IPS-NIHi11 (cell line): ENCODE measurements at regions not wholly inside any gene's neighbourhood (a gene's known extent, or its start where the extent isn't known, plus 50 kb on each side); places are given as distances from the start of the nearest gene placed in this dataset.

ENCODE experiments used
- DNase-seq: peaks from one replicate; pipeline ENCODE4 v3.0.0; 2012; ENCODE audit warnings: mixed read lengths, low spot score

- DNase-seq: peak; percentile 28
Measured at GRCh38 chr2:42854207-42854818, 61.9 kb upstream of the HAAO start.

DNA sequence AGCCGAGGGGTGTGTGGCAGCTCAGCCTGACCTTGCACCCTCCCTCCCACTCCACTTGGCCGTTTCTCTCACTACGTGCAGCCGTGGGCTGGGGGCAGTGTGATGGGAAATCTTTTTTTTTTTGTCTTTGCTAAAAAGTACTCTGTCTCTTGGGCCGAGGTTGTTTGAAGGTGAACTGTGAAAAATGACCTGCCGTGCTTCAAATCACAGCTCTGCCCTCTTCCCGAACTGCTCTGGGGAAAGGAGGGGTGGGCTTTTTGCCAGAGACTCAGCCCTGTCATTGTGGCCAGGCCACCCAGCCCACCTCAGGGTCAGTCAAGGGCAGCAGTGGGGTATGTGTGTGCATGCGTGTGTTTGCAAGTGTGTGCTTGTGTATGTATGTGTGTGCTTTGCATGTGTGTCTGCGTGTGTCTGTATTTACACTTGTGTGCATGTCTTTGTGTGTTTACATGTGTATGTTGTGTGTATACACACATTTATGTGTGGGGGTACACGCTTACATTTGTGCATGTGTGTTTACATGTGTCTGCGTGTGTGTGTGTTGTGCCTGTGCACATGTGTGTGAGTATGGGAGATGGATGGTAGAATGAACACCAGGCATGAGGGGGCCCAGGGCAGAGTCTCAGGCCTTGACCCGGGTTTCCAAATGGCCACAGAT, 61.3 kb upstream of the HAAO start:
- no peak for DNase-seq

- no peak for DNase-seq
Measured at GRCh38 chr2:42852798-42853197, 60.4 kb upstream of the HAAO start.

DNA sequence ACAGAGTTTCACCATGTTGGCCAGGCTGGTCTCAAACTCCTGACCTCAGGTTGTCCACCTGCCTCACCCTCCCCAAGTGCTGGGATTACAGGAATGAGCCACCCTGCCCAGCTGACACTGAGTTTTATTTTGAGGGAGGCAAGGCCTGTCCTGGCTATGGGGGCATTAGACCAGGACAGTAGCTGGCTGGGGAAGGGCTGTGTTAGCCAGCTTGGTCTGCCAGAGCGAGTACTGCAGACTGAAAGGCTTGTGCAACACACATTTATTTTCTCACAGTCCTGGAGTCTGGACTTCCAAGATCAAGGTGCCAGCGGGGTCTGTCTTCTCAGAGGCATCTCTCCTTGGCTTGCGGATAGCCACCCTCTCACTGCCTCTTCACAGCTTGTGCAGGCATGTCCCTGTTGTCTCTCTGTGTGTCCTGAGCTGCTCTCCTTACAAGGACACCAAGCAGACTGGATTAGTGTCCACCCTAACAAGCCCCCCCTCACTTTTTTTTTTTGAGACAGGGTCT, 59.4 kb upstream of the HAAO start:
- DNase-seq: no peak

DNA sequence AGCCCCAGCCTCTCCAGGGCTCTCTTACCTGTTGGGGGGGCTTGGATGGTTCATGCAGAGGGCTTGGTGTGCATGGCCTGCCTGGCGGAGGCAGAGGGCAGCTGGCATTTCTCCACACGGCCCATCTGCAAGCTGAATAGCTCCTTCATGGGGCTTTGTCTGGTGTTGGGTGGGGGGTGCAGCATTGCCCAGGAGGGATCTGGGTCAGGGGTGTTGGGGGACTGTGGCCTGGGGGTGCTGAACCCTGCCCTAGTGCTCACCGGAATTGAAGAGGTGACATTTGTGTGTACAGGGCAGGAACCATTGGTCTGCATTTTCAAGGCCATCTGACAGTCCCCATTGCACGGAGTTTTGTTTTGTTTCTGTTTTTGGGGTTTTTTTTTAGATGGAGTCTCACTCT, 58.8 kb upstream of the HAAO start:
- DNase-seq: no peak

- no peak for DNase-seq
Measured at GRCh38 chr2:42850016-42850805, 57.8 kb upstream of the HAAO start.

- DNase-seq: no peak
Measured at GRCh38 chr2:42849311-42849710, 56.9 kb upstream of the HAAO start.

DNA sequence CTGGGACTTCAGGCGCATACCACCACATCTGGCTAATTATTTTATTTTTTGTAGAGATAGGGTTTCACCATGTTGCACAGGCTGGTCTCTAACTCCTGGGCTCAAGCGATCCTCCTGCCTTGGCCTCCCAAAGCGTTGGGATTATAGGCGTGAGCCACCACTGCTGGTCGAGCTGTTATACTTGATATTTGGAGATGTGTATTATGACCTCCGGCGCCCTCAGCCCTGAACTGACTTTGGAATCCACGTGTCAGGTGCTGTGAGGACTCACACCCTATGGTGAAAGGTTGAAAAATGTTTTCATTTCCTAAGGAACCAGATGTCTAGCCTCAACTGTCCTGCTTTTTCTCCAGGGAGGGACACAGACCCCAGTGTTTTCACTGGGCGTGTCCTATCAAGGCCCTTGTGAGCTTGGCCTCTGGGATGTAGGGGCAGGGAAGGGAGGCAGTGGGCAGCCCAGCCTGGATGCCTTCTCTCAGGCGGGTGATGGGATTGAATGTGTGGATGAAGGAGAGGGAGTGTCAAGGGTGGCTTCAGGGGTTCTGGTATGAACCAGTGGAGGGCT, 56.4 kb upstream of the HAAO start:
- no peak for DNase-seq

DNA sequence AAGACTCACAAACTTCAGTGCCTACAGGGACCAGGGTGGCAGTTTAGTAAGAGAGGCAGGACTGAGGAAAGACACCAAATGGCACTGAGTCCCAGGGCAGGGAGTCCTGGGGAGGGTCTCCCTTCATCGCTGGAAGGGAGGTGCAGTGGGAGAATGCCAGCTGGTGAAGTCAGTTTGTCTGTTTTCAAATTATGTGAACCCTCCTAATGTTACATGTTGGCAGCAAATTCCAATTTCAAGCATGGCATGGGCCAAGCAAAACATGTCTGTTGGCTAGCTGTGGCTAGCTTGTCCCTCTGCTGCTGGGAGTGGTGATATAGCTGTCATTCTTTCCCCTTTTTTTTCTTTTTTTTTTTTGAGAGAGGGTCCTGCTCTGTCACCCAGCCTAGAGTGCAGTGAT, 55.9 kb upstream of the HAAO start:
- DNase-seq: no peak

- no peak for DNase-seq
Measured at GRCh38 chr2:42847596-42848151, 55.3 kb upstream of the HAAO start.

DNA sequence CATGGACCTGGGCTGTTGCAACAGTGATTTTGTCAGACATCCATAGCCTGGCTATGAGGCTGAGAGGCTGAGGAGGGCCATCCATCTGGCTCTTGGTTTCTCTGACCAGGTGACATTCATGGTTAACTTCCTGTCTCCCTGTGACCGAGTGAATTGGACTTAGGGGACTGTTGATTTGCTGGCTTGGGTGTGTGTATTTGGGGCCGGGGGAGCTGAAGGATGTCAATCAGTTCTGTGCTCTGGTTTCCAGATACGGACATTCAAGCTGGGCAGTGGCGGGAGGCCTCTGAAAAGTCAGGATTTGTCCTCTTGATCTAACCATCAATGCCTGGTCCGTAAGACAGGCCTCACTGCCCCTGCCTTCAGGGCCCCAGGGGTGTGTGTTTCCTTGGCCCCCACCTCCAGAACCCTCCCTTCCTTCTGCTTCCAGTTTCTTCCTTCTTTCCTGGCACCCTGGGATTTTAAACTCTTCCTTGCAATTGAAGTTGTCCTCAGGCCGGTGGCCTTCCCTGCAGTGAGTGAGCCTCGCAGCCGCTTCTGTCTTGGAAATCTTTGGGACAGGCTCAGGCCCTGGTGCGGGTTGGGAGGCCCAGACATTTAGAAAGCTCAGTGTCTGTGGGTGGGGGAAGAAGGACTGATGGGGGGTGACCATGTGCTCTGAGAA, 54.7 kb upstream of the HAAO start:
- no peak for DNase-seq

- DNase-seq: no peak
Measured at GRCh38 chr2:42846026-42846425, 53.6 kb upstream of the HAAO start.

GRCh38 chr2:42844901-42845821, 52.8 kb upstream of the HAAO start:
- DNase-seq: no peak

GRCh38 chr2:42844366-42844765, 52.0 kb upstream of the HAAO start:
- DNase-seq: no peak

DNA sequence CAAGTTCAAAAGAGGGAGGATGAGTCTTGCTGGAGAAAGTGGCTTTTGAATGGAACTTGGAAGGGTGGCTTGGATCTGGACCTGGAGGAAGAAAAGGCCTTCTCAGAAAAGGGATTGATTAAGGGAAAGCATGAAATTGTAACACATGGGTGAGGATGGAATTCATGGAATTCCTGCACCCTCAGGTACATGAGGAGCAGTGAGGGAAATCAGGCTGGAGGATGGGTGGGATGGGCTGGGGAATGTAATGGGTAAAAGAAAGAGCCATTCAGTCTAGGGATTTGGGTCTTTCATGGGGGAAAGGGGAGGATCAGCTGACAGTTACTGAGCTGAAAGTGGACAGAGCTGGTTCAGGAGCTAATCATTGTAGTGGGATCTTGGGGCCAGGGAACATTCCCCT, 51.2 kb upstream of the HAAO start:
- no peak for DNase-seq

DNA sequence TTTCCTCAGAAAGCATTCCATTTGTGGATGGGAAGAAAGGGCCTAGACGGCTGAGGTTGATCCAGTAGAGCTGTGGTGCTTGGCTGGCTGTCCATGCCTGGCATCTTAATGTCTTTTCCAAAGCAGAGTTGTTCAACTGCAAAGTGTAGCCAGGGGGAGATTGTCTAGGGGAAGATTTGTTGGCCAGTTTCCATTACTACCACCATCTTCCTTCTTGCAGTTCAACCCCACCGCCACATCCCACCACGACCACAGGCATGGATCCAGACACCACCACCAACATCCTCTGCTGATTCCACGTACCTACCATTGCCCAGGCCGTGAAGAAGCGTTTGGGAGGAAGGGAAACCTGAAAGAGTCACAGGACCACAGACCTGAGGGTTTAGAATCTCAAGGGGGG, 50.7 kb upstream of the HAAO start:
- no peak for DNase-seq

GRCh38 chr2:42842466-42842865, 50.1 kb upstream of the HAAO start:
- no peak for DNase-seq
